ENCODE measurements at regions not wholly inside any gene's neighbourhood (a gene's known extent, or its start where the extent isn't known, plus 50 kb on each side); places are given as distances from the start of the nearest gene placed in this dataset.

DNA sequence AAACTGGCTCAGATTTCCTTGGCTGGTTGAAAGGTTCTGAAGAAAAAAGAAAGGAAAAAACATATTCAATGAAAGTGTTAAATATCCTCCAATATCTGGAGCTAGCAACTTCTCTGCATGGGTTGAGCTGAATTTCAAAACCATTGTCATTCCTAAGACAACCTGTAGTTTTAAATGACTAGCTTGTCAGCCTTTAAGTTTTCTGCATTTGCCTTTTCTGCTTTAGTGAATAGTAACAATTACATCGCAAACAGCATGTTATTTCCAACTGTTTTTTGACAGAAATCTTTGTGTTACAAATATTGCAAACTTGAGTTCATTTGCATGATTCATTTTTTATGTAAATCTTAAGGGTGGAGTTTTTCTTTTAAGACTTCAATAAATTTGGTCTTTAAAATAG, 852.3 kb upstream of the CELF2 start:
- intact Hi-C loops (cut with DNase I) = no loop called here
- no peaks in the 10 kb centered on the region for H3K4me1 ChIP-seq
- TF ChIP-seq POLR2A (IDR thresholded peaks at IDR 0.05) = no peak
- TF ChIP-seq POLR2AphosphoS5 (IDR thresholded peaks at IDR 0.05) = no peak
- TF ChIP-seq, protein P1, sequence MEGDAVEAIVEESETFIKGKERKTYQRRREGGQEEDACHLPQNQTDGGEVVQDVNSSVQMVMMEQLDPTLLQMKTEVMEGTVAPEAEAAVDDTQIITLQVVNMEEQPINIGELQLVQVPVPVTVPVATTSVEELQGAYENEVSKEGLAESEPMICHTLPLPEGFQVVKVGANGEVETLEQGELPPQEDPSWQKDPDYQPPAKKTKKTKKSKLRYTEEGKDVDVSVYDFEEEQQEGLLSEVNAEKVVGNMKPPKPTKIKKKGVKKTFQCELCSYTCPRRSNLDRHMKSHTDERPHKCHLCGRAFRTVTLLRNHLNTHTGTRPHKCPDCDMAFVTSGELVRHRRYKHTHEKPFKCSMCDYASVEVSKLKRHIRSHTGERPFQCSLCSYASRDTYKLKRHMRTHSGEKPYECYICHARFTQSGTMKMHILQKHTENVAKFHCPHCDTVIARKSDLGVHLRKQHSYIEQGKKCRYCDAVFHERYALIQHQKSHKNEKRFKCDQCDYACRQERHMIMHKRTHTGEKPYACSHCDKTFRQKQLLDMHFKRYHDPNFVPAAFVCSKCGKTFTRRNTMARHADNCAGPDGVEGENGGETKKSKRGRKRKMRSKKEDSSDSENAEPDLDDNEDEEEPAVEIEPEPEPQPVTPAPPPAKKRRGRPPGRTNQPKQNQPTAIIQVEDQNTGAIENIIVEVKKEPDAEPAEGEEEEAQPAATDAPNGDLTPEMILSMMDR (IDR thresholded peaks at IDR 0.05) = no peak
- no peak for TF ChIP-seq EP300 (IDR thresholded peaks at IDR 0.05)
- no peaks in the 10 kb centered on the region for H3K36me3 ChIP-seq
- WGBS, 2 donors = 64 to 70% methylated on average over 1 of the region's 1 CpG
- H3K27me3 ChIP-seq = no peaks in the 10 kb centered on the region
- no peak for DNase-seq
- H3K4me3 ChIP-seq = no peak overlapping the region
- H3K27ac ChIP-seq = no peak overlapping the region
- no peaks in the 10 kb centered on the region for H3K9me3 ChIP-seq

DNA sequence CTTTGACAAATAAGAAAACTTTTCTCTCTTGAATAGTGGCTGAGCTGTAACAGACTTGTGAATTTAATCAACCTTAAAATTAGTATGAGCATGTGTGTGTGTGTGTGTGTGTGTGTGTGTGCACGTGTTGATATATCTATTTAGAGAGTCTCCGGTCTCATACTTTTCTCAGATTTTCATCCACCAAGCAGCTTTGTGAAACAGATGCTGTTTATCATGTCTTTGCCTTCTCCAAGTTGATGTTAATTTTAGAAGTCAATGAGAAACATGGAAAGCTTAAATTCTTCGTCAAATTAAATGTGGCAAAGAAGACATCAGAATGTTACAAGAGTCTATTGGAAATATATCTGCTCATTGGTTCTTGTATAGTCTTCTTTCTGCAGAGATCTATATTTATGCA, 839.2 kb upstream of the CELF2 start:
- Histone ChIP-seq H3K9me3 (no peaks in the 10 kb centered on the region), H3K4me3 (no peak overlapping the region), H3K4me1 (no peaks in the 10 kb centered on the region), H3K36me3 (no peaks in the 10 kb centered on the region), H3K27me3 (no peaks in the 10 kb centered on the region), H3K27ac (no peak overlapping the region)
- DNase-seq = no peak
- TF ChIP-seq, protein P1 (IDR thresholded peaks at IDR 0.05) = no peak
- no peak for TF ChIP-seq EP300 (IDR thresholded peaks at IDR 0.05)
- no peak for TF ChIP-seq POLR2A (IDR thresholded peaks at IDR 0.05)
- no peak for TF ChIP-seq POLR2AphosphoS5 (IDR thresholded peaks at IDR 0.05)
- intact Hi-C loops (cut with DNase I) = no loop called here
- WGBS, 2 donors = 78 to 85% methylated on average over 3 of the region's 3 CpGs

DNA sequence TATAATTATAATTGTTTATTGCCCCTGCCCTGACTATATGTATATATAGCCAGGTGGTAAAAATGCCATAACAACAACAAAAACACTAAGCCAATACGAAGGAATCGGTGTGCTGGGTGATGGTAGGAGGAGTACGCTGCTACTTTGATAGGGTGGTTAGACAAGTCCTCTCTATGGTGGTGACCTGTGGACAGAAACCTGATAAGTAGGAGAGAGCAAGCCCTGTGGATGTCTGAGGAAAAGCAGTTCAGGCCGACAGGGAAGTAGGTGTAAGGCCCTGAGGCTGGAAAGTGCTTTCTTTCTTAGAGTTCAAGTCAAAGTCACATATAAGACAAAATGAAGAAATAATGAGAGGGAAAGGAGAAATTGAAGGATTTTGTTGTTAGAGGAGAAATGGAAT, 823.8 kb upstream of the CELF2 start:
- Histone ChIP-seq H3K4me1 (no peaks in the 10 kb centered on the region), H3K27ac (no peak overlapping the region), H3K9me3 (no peaks in the 10 kb centered on the region), H3K27me3 (no peaks in the 10 kb centered on the region), H3K36me3 (no peaks in the 10 kb centered on the region), H3K4me3 (no peak overlapping the region)
- intact Hi-C loops (cut with DNase I) = no loop called here
- WGBS, 2 donors = 82 to 90% methylated on average over 4 of the region's 4 CpGs
- no peak for DNase-seq
- TF ChIP-seq EP300 (IDR thresholded peaks at IDR 0.05) = no peak
- TF ChIP-seq, protein P1 (IDR thresholded peaks at IDR 0.05) = no peak
- TF ChIP-seq POLR2AphosphoS5 (IDR thresholded peaks at IDR 0.05) = no peak
- TF ChIP-seq POLR2A (IDR thresholded peaks at IDR 0.05) = no peak

DNA sequence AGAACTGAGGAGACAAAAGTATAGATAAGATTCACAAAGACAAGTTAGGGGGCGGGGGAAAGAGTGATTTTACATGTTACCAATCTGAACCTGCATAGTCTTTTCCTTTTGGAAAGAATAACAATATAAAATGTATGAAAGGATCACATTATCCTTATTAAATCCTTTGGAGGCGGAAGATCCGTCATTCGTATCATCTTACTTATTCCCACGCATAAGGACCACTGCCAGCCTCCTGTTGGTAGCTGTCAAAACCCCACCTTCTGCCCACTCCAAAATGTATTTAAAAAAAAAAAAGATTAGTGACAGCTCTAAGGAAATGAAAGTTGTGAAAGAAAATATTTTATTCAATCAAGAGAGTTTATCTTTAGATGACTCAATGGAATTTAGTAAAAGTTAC, 821.0 kb upstream of the CELF2 start:
- intact Hi-C loops (cut with DNase I) = no loop called here
- Histone ChIP-seq H3K27ac (no peak overlapping the region), H3K27me3 (no peaks in the 10 kb centered on the region), H3K4me3 (no peak overlapping the region), H3K9me3 (no peaks in the 10 kb centered on the region), H3K36me3 (no peaks in the 10 kb centered on the region), H3K4me1 (no peaks in the 10 kb centered on the region)
- TF ChIP-seq EP300 (IDR thresholded peaks at IDR 0.05) (no peak), POLR2A (IDR thresholded peaks at IDR 0.05) (no peak)
- TF ChIP-seq, protein P1 (IDR thresholded peaks at IDR 0.05) = no peak
- 88 to 92% methylated on average over 5 of the region's 5 CpGs for WGBS, 2 donors
- no peak for DNase-seq

DNA sequence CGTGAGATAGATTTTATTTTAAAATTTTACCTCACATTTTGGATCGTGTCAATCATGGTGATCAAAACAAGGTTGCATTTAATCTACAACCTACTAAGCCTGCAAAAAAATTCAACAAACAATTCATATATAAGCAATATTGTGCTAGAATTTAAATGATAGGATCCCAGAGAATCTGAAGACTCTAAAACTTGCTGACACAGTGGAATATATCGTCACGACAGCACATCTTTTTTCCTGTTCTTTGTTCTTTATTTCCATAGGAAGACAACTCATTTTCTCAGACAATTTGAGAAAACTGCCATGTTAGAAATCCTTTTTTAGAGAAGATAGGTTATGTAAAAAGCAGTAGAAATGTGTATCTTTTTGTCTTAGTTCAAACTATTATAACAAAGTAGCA, 820.2 kb upstream of the CELF2 start:
- 91% methylated on average over 4 of the region's 4 CpGs for WGBS, 2 donors
- H3K4me1 ChIP-seq = no peaks in the 10 kb centered on the region
- intact Hi-C loops (cut with DNase I) = no loop called here

More for the DNA sequence above, 820.2 kb upstream of the CELF2 start:
- DNase-seq = no peak
- no peaks in the 10 kb centered on the region for H3K36me3 ChIP-seq
- TF ChIP-seq POLR2A (IDR thresholded peaks at IDR 0.05) = no peak
- TF ChIP-seq, protein P1 (IDR thresholded peaks at IDR 0.05) = no peak
- no peaks in the 10 kb centered on the region for H3K27me3 ChIP-seq
- no peak overlapping the region for H3K4me3 ChIP-seq
- H3K9me3 ChIP-seq = no peaks in the 10 kb centered on the region
- no peak overlapping the region for H3K27ac ChIP-seq
